Stimulated activated CD4-positive, alpha-beta T cell treated with anti-CD3 and anti-CD28 coated beads, Interleukin-15, amount 100 ng/mL, for 1 hour (primary cell): ENCODE measurements at regions not wholly inside any gene's neighbourhood (a gene's known extent, or its start where the extent isn't known, plus 50 kb on each side); places are given as distances from the start of the nearest gene placed in this dataset.

Experiments
- DNase-seq, 2 donors: peaks; one replicate each; pipeline ENCODE4 v3.0.0-alpha.2; 2020; ENCODE audit warnings: low read depth in 1 of 2, low spot score in 1 of 2

DNA sequence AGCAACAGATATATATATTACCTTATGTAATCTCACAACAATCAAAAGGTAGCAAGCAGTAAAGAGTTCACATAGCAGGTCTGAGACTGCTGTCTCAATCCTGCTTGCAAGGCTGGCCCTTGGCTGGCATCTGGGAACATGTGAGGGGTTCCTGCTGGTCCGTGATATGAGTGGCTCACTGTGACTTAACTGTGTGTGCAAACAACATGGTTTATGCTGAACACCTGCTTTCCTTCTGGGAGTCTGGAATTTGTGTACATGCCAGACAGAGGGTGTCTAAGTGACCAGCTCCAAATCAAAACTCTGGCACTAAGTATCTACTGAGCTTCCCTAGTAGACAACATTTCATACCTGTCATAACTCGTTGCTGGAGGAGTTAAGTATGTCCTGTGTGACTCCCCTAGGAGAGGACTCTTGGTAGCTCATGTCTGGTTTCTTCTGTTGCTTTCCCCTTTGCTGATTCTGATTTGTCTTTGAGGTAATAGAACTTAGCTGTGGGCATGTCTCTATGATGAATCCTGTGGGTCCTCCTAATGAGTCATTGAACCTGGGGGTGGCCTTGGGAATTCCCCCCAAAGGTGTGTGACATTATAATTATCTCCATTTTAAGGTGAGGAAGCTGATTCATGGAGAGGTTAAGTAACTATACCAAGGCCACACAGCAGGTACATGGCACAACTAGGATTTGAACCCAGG lies 131.6 kb upstream of the NEDD9 start:
- peak in 1 of 2 donors; percentile 38 for DNase-seq

- DNase-seq = no peak
Observed at GRCh38 chr6:11362564-11362963, 130.1 kb upstream of the NEDD9 start.

DNA sequence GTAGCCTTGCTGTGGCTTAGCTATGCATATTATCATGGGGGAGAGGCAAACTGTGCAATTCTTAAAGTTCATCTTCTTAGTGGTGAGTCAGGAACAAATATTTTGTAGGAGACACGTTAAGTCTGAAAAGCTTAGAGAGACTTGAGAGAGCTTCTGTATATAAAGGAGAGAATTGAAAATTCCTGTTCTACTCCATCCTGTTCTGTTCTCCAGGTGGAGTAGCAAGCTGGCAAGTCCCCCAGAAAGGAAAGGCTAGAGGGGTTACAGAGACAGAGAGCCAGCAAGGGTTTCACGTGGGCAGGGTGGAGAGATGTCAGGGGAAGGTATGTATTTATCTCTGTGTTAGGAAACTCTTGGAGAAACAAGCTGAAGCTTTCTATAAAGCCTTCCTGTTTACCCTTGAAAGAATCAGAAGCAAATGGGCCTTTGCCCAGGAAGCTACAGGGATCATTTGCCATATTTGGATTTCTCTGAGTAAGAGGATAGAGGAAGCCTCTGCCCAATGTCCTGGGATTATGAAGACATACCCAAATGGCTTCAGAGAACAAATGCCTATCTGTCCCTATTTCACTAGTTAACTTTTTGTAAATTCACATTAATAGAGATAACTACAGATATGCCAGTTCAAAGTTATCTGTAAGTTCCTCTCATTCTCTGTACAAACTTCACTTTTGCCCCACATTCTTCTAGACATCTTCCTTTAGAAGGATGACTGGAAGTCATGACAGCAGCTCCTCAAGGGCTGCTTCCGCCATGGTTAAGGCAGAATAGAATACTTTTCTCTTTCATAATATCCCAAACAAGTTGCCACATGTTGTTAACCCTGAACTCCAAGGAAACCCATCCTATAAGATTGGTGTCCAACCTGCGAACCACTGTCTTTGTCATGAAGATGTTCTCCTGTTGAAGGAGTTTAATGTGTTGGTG lies 126.7 kb upstream of the NEDD9 start:
- DNase-seq = no peak

- no peak for DNase-seq
Observed at GRCh38 chr6:11357285-11357684, 124.8 kb upstream of the NEDD9 start.

GRCh38 chr6:11356404-11357155 lies 124.1 kb upstream of the NEDD9 start:
- DNase-seq = no peak

GRCh38 chr6:11353921-11354389 lies 121.5 kb upstream of the NEDD9 start:
- peak in 1 of 2 donors; percentile 44 for DNase-seq

- DNase-seq = no peak
Observed at GRCh38 chr6:11350294-11350693, 117.8 kb upstream of the NEDD9 start.

DNA sequence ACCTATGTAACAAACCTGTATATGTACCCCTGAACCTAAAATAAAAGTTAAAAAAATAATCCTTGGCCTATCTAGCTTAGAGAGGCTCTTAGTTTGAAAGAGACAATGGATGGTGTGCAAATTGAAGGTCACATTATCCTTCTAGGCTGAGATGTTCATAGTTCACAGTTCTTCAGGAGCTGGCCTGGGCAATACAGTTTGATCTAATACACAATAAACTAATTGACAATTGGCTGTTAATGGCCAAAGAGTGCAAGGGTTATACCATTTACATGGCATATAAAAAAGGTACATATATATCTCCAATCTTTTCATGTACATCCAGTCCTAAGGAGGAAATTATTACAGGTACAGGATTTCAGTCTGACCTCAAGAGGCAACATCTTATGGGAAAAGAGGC lies 117.4 kb upstream of the NEDD9 start:
- no peak for DNase-seq

- DNase-seq = no peak
Observed at GRCh38 chr6:11346516-11346915, 114.0 kb upstream of the NEDD9 start.

DNA sequence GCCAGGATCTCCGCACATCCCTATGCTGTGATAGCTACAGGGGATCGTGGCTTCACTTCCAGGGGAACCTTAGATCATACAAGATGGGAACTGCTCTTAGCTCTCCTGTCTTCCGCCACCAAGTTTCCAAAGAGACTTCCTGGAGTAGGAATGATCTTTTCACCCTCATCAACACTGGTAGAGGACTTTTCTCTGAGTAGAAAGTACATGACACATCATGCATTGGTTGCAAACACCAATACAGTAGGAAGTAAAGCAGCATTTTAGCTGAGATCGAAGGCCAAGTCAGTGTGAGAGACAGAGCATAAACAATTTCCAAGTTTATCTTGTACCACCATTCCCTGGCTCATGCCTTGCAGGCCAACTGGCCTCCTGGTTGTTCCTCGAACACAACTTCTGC lies 113.1 kb upstream of the NEDD9 start:
- no peak for DNase-seq

DNA sequence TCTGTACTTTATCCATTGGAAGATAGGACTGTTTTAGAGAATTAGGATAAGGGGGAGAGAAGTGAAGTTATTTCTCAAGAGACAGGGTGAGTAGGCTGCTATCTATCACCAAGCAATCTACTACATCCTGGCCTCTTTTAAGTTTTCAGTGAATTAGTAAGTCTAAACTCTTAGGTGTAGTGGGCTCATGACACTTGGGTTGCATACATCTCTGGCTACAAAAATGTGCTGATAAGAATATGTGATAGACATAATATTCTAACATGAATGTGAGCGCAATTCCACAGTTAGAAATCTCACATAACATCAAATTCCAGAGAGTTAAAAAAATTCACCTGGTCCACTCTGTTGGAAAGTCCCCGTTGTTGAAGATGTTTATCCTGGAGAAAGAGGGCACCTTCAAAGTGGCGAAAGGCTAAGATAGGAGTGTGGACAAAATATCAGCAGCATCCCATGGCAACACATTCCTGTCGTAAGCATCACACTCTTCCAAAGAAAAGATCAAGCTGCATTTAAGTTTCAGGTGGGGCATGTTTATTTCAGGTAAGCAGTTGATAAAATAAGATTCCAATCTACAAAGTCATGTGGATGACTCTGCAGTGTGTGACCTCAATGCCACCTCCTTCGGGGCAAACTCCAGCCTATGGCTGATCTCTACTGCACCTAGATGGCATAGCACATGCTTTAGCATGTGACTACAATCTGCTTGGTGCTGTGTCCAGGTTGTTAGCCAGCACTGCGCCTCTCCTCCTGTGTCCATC lies 111.7 kb upstream of the NEDD9 start:
- DNase-seq = no peak

- no peak for DNase-seq
Observed at GRCh38 chr6:11341867-11342266, 109.4 kb upstream of the NEDD9 start.

GRCh38 chr6:11341303-11341702 lies 108.8 kb upstream of the NEDD9 start:
- no peak for DNase-seq

DNA sequence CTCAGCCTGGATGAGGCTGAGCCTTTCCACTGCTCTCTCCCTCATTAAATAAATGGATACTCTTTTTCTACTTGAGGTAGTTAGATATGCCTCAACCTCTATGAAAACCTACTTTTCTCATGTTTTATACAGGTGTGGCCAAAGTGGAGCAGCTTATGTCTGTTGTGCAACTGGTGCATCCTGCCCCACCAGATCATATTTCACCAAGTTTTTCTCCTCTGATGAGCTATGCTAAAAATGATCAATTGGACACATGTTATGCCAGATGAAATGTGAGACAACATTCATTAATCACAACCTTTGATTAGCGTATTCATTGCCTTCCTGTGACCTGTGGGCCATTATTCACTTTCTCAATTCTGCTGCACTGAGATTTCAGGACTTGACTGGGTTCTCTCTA lies 106.9 kb upstream of the NEDD9 start:
- DNase-seq = no peak

DNA sequence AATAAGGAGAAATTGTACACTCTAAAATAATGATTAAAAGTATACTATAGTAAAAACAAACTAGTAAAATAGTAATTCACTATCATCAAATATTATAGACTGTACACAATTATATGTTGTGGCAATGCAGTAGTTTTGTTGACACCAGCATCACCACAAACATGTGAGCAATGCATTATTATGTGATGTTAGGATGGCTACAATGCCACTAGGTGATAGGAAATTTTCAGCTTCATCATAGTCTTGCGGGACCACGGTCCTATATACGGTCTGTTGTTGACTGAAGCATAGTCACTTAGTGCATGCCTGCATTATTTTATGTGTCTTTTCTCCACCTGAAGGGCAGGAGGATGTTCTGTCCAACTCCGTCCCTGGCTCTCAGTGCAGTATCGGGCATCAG lies 104.8 kb upstream of the NEDD9 start:
- DNase-seq = no peak

DNA sequence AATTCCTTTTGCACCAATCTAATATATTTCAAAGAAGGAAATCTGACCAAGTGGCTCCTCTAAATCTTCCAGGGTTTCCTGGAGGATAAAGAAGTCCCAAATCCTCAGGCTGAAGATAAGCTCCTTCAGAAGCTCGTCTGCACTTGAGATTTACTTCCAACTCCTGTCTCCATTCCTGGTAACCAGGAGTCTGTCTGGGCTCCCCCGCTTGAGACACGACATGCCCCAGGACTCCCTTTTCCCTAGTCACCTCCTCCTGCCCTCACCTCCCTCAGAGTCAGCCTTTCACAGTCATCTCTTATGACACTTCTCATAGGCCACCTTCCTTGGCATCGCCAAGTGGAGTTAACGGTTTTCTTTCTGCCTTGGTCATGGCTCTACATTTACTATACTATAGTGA lies 103.4 kb upstream of the NEDD9 start:
- DNase-seq = no peak

DNA sequence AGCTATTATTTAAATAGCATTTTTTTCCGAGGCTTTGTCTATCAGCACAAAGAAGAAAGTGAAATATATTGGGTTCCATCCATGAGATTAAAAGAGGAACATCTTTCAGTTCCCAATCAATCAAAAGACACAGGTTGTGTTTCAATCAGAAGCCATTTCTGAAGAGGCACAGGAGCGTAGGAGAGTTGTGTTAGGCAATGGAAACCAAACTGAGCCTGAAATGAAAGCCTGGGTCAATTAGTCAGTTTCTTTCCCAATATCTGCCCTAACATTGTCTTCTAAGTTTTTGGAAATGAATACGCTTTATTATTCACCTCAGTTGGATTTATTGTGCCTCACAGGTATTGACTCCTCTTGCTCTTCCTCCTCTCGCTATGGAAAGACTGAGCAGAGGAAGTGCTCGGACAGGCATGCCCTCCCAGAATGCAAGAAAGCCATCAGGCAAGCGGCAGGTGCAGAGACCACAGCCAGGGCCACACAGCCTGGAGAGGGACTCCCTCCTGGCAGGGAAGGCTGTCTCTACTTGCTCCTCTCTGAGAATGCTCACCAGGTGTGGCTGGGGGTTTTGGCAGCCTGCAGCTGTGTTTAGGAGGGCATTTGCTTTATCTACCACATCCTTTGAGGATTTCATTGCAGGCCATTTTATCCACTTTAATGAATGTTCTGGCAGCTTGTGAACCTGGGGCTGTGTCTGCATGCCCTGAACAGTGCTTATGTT lies 100.8 kb upstream of the NEDD9 start:
- DNase-seq = no peak

GRCh38 chr6:11332463-11332862 lies 100.0 kb upstream of the NEDD9 start:
- DNase-seq = no peak

- DNase-seq = no peak
Observed at GRCh38 chr6:11331111-11331510, 98.6 kb upstream of the NEDD9 start.

DNA sequence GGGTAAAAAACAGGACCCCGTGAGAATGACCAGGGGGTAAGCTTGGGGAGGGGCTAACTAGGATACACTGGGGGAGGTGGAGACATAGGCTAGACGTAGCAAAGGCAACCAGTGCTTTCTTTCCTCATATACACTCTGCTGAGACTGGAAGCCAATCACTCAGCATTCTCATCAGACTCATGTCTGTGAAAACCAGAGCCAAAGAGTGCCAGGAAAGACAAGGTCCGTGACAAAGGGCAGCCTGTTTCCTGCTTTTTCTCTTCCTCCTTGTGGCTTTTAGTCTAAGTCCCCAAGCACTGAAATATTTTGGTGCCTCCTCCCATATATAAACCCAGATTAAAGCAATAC lies 97.9 kb upstream of the NEDD9 start:
- DNase-seq = no peak
